NCI-H1092 treated with DMSO at 0.1 percent for 48 hours (cell line): ENCODE measurements at regions not wholly inside any gene's neighbourhood (a gene's known extent, or its start where the extent isn't known, plus 50 kb on each side); places are given as distances from the start of the nearest gene placed in this dataset.

Experiments
- DNase-seq: peaks from one replicate; lab custom pipeline; 2025; lab: John Stamatoyannopoulos, UW

DNA sequence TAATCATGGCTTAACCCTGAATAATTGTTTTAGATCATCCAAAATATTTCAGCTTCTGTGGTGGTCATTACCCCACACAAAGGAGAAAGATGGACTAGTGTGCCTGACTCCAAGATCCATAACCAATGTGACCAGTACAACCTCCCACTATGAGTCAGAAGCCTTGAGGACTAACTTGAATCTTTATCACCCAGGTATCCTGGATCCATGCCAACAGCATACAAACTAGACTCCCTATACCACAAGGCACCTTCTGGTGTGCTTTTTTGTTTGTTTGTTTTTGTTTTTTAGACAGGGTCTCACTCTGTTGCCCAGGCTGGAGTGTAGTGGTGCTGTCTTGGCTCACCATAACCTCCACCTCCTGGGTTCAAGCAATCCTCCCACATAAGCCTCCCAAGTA lies 317.7 kb downstream of the VPS13C start:
- DNase-seq = no peak

DNA sequence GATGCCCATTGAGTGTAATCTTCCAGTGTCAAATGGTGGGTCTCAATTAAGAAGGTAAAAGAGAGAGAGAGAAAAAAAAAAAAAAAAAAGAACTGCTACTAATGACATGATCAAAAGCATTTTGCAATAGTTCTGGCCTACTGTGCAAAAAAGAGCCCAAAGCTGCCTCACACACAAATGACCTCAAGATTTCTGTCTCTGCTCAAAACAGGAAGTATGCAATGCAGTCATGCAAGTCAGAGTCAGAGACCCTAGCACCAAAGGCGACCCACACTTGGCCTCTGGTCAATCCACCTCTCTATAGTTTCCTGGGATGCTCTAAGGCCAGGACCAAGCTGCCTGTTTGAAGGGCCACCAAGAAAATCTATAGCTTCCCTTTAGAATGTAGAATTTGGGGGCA lies 323.5 kb downstream of the VPS13C start:
- no peak for DNase-seq

DNA sequence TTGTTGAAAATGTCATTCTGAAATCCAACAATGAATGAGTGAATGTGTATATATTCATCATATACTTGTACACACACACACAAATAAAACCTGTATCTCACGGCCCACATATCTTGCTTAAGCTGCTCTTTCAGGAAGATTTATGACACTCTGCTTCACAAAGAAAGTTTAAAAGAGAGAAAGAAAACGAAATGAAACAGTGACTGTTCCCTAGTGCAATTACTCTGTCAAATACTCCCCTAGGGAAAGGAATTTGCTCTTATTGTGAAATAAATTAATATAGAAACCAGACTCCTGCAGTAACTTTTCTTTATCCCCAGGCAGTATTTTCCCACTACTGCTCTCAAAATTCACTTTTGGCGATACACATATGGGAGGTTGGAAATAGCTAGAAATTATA lies 329.1 kb downstream of the VPS13C start:
- DNase-seq = no peak

DNA sequence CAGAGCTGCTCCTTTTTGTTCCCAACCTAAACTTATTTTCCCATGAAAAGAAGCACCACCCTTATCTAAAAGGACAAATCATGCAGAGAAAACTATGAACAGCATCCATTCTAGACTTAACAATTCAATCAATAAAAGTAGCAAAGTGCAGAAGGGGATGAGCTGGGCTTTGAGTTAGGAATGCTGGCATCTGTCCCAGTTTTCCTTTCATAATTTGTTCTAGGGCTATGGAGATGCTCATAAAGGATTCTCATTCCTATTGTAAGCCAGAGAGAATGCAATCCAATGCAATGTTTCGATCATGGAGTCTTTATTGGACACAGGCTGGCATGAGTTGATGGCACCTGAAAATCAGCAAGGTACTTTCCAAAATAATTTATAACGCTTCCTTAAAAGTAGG lies 330.6 kb downstream of the VPS13C start:
- no peak for DNase-seq

DNA sequence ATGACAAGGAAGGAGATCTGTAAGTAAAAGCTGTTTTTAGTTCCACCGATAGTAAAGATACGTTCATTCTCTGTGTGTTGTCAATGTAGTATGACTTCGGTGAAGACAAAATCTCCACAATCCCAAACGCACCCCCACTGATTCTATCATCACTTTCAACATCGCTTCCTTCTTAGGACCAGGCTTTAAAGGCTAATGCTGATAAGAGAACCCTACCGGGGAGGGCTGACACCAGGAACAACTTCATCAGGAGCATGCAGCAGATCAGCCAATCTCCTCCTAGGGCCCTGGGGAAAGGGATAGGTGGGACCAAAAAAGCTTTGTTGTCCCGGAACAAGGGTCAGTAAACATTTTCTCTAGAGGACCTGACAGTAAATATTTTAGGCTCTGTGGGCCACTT lies 334.1 kb downstream of the VPS13C start:
- no peak for DNase-seq

DNA sequence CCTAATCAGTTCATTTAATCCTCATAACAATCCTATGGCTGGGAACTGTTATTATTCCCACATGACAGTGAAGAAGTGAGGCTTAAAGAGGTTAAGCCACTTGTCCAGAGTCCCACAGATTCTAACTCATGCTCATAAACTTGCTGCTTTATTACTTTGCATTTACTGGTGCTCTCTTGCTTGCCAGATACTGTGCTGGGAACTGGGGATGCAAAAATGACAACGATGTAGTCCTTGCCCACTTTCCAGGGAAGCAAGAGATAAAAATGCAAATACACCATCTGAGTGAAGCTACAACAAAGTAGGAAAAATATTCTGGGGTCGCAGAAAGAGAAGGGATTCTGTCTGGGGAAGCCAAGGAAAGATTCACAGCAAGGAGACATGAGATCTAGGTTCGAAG lies 335.0 kb downstream of the VPS13C start:
- DNase-seq = no peak

DNA sequence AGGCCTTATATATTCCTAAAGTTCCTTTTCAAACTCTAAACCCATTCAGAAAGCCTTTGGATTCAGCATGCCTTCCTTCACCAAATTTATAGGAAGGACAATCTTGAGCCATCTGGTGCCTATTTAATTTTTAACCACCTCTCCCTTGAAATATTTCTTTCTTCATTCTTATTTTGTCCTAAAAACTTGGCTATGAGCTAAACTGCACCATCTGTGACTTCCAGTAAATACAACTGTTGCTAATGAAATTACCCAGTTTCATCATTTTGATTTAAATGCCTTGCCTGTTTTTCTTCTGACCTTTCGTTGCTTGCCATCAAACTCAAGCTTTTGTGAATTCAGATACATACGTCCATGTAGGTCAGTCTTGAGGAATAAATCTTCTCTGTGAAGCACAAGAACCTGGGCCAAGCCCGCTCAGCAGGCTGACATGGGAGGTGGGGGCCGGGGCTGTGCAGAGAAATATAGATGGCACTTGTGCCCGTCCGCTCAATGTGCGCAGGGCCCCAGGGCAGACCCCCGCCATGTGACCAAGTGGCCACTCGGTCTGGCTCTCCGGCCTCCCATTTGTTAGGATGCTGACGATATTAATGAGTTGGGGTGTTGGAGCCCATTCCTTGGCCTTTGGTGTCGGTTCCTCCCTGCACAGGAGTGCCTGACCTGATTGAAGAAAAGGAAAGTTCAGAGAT lies 335.9 kb downstream of the VPS13C start:
- DNase-seq = no peak

DNA sequence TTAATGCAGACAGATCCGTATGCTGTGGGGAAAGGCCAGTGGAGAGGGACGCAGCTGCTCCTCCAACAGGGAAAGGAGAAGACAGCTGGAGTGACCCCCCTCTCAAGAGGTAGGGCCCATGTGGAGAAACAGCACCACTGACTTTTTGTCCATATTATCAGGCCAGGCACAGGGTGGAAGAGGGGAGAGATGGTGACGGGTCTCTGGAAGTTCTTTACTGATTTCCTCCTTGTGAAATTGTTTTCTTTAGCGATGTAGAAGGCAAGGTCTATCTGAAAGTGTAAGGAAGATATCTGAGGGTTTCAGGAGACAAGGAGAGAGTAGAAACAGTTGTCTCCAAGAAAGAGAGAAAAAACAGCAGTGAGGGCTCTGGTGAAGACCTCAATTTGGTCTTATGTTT lies 338.8 kb downstream of the VPS13C start:
- no peak for DNase-seq

DNA sequence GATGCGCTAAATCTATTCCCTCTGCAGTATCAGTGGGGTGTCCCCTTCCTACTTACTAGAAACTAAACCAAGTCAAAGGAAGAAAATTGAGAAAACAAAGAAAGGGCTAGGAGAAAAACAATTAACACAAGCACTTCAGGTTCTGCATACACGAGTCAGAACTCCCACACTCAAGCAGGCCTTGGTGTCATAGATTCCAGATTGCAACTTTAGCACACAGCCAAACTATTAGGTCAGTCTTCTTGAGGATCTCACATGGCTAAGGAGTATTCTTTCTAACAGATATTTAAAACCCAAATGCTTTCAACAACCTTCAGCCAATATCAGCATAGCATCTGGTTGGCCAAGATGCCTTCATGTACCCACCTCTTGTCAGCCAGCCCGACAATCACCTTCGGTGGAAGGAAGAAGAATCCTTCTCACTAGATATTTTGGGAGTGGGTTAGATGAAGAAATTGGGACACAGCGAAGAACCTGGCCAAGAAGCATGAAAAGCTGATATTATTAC lies 340.0 kb downstream of the VPS13C start:
- DNase-seq = no peak

DNA sequence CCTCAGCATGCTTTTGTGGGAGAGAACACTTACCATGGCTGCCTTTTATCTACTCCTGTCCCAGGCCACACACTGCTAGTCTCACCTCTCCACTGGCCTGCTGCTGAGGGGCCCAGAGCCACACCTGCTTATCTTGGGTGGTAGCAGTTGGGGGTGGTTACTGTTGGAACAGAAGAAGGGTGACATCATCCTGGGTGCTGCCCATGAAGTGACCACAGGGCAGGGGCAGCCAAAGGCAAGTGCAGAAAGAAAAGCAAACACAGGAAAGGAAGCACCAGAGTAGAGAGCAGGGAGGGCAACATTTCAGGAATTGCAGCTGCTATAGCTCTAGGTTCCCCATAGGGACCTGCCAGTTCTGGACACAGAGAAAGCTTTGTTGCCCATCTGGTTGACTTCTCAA lies 345.2 kb downstream of the VPS13C start:
- DNase-seq = no peak

DNA sequence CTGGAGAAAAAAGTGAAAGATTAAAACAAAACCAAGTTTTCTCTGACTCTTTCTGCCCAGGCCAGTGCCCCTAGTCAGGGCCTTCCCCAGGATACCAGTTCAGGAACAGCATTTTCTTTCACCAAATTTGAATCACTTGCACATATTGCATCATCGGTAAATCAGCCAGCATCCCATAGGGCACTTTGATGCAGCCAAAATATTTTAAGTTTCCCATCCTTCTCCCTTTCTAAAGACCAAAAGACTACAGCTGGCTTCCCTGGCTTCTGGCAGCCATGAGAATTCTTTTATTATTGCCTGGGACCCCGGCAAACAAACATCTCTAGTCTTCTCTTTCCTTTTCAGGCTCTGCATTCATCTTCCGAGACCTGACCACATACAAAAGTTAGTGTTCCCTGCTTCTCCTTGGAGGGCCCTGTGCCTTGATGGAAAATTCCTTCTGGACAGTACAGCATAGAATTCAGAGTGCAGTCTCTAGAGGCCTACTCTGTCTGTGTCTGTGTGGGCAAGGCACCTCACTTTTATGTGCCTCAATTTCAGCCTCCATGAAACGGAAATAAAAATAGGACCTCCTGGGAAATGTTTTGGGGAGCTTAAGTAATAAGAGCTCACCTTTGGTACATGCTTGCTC lies 348.0 kb downstream of the VPS13C start:
- DNase-seq = no peak

DNA sequence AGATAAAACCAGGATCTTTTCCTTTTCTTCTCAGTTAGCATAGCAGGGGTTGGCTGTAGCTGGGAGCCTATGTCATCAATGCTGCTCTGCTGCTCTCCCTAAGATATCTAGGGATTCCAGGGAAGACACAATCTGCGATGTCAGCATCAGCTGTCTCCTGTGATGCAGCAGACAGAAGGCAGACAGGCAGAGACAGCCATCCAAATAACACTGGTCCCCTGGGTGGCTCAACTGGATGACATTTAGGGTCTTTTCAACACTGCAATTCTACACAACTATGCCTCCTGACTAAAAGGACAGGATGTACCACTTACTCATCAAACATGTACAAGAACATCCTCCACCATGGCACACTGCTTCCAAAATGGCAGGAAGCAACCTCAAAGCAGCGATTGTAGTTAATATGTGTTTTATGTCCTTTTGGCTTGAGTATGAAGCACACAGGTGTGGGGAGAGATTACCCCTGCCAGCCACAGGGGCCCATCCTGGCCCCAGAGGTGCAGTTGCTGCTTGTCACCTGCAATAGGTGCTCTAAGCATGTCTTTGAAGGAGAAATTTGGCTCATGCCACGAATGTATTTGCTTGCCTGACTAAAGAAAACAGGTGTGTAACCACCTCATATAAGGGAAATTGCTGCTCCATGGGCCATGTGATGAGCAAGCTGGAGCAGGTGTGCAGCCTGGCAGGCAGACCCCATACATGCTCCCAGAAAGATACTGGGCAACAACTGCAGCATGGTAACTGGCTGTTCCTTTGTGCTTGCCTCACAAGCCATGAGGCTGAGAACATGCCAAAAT lies 357.8 kb downstream of the VPS13C start:
- DNase-seq = peak; percentile 33

DNA sequence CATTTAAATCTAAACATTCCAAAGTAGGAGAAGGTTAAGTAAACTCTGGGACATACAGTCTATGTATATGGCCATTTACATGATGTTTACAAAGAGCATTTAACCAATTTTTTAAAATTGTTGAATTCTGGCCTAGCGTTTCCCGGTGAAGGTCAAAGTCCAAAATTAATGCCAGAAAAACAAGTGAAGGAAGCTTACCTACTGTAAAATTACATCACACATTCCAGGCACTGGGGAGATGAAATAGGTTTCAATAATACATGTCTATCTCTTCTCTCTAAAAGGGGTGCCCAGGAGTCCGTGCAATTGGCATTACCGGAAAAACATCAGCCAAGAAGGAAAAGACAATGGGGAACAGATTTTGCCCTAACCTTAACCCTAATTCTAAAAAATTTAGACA lies 358.8 kb downstream of the VPS13C start:
- DNase-seq = no peak

DNA sequence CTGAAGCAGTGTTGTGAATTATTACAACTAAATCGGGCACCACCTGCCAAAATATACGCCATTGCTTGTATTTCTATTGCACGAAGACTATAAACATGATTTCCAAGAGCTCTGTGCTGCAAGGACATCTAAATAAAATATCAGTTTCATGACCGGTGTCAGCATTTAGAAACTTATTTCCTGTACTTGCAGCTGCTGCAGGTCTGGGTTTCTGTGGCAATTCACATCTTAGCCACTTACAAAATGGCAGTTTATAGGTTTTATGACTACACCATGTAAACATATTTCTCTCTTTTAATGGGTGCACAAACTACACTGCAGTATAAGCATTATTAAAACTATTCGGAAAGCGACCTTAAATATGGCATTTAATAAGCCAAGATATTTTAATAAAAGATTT lies 359.4 kb downstream of the VPS13C start:
- no peak for DNase-seq

DNA sequence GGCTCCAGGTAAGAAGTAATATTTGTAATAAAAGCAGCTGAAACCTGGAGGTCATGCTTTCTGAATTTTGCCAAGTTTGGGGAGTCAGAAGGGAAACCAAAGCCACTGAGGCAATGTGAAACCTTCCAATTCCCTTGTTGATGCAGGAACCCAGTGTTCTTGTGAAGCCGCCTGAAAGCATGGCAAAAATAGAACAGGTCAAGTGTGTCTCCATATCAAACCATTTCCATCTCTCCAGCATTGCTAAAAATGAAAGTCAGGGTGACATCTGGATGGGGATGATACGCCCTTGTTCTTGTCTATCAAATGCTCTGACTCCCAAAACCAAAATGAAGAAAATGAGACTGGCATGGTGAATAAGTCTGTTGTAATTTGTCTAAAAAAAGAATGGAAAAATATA lies 362.5 kb downstream of the VPS13C start:
- DNase-seq = no peak

DNA sequence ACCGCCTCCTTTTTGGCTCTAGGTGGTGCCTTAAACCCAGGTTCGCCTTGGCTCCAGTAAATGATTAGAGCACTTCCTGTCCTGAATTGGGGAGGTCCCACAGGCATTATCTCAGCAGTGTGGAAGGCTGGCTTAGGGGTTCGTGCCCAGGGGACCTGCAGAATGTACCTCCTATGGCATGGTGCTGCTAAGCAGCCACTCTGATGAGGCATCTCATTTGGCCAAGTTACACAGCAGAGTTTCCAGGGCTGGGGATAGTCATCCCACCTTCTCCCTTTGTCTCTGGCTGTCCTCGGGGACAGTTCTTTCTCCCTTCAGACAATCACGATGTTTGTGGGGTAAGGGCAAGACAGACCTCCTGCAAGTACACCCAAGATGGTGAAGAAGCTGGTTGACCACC lies 371.2 kb downstream of the VPS13C start:
- DNase-seq = no peak

DNA sequence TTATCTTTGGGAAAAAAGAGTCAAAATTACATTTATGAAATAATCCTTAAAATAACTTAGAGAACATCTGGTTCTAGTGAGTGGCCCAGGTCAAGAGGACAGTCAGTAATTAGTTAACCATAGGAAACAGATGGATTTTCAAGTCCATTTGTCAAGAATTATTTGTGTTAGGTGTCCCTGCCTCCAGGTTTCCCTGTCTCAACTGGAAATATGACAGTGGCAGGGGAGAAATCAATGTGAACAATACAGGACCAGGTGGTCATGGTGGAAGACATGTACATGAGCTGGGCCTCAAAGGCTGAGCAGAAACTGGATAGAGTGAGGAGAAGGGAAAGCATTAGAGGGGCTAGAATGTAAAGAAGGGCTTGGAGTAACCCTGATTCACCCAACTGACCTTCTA lies 372.6 kb downstream of the VPS13C start:
- no peak for DNase-seq

DNA sequence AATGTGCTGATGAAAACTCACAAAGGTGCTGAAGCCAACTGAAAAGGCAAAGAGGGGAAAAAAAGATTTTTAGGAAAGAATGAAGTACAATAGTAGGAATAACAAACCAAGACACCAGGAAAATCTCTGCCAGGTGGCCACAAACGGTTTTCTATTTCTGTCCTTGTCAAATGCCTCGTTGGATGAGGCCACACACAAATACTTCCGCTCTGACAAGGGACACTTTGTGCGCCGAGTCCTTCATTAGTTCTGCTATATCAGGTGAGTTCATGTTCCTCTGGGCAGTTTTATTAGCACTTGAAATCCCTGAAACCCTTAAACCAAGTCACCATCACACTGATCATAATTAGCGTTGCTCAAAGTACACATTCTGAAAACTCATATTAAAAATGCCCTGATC lies 373.1 kb downstream of the VPS13C start:
- DNase-seq = no peak

DNA sequence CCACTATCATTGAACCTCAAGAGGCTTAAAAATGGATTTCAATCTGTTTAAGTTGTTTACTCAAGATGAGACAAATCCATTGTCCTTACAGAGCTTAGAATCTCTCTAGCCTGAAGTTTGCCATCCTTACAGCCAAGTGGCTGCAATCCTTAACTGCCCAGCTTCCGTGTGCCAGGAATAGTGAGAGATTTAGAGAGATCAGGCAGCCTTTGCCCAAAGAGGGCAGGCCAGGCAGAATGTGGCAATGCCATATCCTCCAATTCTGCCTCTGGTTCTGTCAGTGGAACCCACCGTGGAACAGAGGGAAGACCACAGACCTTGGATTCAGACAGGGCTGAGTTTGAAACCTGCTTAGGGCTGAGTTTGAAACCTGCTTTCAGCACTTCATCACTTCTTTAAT lies 374.3 kb downstream of the VPS13C start:
- no peak for DNase-seq

DNA sequence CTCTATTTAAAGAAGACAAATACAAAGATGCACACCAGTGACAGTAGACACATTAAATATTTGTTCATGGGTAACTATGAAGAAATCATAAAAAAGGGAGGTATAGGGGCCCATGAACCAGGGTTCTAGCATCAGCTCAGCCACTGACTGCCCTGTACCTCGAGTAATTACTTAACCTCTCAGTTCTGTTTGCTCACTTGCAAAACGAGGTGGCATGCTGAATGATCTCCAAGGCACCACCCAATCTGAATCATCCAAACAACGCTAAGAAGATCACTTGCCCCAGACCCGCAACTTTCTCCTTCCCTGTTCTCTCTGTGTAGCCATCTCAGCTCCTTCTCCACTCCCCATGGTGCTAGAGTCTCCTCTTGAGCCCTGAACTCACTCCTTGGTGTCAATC lies 374.7 kb downstream of the VPS13C start:
- no peak for DNase-seq

DNA sequence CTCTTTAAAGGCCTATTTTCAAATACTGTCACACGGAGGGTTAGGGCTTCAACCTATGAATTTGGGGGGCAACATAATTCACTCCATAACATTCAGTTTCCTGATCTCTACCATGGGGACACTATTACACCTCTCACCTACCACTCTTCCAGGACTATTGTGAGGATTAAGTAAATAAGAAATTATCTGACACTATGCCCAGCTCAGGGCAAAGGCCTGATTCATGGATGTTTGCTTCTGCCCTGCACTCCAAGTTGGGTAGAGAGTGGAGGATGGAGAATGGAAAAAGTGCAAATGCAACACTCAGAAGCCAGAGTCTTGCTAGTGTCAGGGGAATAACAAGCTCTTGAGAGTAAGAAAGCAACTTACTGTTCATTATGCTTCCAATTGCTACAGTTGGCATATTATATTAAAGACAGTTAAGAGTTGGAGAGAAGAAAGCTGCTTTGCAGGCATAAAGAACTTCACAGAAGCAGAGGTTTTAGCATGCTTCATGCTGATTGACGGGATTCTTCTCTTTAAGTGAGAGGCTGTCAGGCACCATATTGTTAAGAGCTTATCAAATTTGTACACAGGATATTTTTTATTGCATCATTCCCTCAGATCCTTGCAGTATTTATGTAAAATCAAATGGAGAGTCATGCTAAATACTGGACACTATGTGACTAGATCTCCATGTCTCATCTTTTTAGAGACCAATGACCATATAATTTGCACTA lies 375.3 kb downstream of the VPS13C start:
- DNase-seq = no peak

DNA sequence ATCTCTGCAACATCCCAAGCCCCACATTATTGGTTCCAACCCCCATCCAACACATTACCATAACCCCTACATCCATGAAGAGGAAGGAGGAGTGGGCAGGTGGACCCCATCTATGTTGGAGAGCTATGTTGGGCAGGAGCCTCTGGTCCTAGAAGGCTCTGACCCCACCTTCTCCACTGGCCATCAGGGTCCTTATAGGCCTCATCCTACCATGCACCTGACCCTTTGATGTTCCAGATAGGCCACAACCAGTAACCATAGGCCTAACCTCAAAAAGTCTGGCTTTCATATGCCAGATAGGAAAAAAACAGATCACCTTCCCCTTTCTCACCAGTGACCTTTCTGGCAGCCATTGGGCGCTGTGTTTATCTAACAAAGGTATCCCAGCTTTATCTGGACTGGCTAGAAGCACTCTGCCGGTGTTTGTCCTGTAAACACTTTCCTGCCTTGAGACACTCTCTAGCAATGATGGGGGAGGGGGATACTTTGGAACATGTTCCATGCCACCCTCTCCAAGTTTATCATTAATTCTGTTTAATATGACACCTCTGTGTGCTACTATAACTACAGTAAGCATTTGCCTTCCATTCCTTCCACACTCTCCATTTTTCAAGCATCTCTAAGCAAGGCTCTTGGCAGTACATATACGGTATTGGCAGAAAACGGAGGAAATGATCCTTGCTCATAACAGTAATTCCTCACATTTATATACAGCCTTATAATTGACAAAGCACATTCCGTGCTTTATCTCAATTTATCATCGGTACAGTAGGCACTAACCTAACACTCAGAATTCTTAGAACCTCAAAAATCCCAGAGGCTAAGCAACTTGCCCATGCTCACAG lies 377.1 kb downstream of the VPS13C start:
- no peak for DNase-seq
